ENCODE measurements at regions not wholly inside any gene's neighbourhood (a gene's known extent, or its start where the extent isn't known, plus 50 kb on each side); places are given as distances from the start of the nearest gene placed in this dataset.

DNA sequence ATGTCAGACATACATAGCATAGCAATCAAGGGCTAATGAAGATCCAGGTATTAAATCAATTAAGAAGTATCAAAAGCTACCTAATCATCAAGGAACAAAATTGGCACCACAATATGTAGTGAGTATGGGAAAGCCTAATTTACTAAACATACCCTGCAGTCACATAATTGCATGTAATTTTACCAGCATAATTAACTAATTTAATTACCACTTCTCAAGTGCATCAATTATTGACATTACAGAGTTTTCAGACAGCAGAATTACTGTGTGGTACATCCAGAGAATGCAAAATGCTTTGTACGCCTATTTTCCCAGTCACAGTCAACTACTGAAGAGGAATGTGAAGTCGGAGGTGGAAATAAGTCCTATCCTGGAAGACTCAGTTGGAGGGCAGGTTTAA, 279.0 kb upstream of the ID4 start:
- TF ChIP-seq, protein P1, sequence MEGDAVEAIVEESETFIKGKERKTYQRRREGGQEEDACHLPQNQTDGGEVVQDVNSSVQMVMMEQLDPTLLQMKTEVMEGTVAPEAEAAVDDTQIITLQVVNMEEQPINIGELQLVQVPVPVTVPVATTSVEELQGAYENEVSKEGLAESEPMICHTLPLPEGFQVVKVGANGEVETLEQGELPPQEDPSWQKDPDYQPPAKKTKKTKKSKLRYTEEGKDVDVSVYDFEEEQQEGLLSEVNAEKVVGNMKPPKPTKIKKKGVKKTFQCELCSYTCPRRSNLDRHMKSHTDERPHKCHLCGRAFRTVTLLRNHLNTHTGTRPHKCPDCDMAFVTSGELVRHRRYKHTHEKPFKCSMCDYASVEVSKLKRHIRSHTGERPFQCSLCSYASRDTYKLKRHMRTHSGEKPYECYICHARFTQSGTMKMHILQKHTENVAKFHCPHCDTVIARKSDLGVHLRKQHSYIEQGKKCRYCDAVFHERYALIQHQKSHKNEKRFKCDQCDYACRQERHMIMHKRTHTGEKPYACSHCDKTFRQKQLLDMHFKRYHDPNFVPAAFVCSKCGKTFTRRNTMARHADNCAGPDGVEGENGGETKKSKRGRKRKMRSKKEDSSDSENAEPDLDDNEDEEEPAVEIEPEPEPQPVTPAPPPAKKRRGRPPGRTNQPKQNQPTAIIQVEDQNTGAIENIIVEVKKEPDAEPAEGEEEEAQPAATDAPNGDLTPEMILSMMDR (IDR thresholded peaks at IDR 0.05; ENCODE audit: borderline replicate concordance, extremely low read depth, low read length, poor library complexity, severe bottlenecking) = no peak
- no peak for TF ChIP-seq EZH2 (IDR thresholded peaks at IDR 0.05; ENCODE audit: borderline replicate concordance, low read depth, low read length, severe bottlenecking)
